Erythroblast (primary cell): ENCODE measurements at regions not wholly inside any gene's neighbourhood (a gene's known extent, or its start where the extent isn't known, plus 50 kb on each side); places are given as distances from the start of the nearest gene placed in this dataset.

ENCODE experiments used
- GATA1 ChIP-seq: IDR thresholded peaks from 2 replicates; pipeline ENCODE4 v1.6.1; 2011; ENCODE audit warnings: low read depth, mild to moderate bottlenecking, control low read depth, low read length, moderate library complexity
- POLR2A ChIP-seq: IDR thresholded peaks from 2 replicates; pipeline ENCODE4 v1.6.1; 2011; ENCODE audit warnings: mild to moderate bottlenecking, low read length

GRCh38 chr10:93235686-93236085 is 162.0 kb downstream of the CYP26A1 start:
- TF ChIP-seq POLR2A (no peak), GATA1 (no peak)
